RCC 7860 (cell line): ENCODE measurements at regions not wholly inside any gene's neighbourhood (a gene's known extent, or its start where the extent isn't known, plus 50 kb on each side); places are given as distances from the start of the nearest gene placed in this dataset.
"Not testable (repeated sequence)": the region's sequence is repeated elsewhere in the genome, so short reads cannot be mapped to it uniquely, and the experiment has no call there.

Experiments used
- DNase-seq: peaks from one replicate; pipeline ENCODE4 v3.0.0-alpha.2; 2015; ENCODE audit warnings: low spot score
- FAIRE-seq: peaks from 2 replicates; lab custom pipeline; 2012; peaks lifted over from hg19 to GRCh38; lab: Jason Lieb, UNC

DNA sequence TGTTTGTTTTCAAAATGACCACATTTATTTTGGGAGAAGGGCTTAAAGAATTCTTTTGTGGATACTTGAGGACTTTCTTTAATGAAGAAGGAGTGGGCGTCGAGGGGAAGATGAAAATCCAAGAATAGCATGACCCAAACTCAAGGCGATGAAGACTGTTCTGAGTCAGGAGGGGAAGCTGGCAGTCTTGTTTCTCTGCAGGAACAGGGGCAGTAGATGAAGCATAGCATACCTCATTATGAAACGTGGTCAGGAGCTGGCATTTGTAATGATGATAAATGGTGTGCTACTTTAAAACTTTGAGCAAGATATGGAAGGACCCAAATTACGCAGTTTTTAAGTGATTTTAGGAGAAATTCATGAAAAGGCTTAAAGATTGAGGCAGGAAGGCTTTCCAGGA lies 549.0 kb downstream of the IGSF11 start:
- FAIRE-seq (no peak), DNase-seq (no peak)

DNA sequence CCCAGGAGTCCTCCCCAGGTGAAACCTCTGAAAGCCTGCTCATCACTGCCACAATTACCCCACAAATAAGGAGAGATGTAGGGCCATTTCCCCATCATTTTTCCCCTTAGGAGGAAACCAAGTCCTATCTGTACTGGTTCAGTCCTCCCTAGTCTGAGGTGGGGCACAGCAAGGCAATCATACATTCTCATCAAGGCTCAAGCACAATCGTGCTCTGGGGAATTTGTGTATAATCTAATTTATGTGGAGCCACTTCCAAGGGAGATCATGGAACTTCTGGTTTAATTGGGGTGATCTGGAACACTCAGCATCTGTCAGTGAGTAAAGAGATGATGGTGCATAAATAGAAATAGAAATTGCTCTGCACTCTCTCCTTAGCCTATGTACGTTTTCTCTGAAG lies 546.9 kb downstream of the IGSF11 start:
- DNase-seq (no peak), FAIRE-seq (no peak)

DNA sequence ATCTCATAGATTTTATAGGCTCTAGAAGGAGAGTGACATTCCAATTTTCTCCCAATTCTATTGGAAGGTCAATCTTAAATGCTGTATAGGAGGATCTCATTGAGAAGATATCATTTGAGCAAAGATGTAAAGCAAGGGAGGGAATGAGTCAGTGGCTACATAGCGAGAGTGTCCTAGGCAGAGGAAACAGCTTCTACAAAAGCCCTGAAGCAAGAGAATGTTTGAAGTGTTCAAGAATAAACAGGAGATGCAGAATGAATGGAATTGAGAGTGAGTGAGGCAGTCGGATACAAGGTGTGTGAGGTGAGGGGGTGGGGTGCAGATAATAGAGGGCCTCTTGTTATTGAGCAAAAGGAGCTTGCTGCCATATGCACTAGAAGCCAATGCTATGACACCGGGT lies 545.9 kb downstream of the IGSF11 start:
- FAIRE-seq = no peak

DNA sequence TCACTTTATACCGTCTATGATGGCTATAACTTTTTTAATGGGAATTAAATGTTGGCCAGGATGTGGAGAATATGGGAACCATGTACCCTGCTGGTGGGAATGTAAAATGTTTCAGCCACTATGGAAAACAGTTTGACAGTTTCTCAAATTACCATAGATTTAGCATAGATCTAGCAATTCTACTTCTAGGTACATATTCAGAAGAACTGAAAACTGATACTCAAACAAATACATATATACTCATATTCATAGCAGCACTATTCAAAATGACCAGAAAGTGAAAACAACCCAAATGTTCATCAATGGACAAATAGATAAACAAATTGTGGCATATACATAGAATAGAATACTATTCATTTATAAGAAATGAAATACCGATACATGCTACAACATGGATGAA lies 539.4 kb downstream of the IGSF11 start:
- DNase-seq (no peak), FAIRE-seq (no peak)

More for the DNA sequence above, 545.9 kb downstream of the IGSF11 start:
- no peak for DNase-seq

DNA sequence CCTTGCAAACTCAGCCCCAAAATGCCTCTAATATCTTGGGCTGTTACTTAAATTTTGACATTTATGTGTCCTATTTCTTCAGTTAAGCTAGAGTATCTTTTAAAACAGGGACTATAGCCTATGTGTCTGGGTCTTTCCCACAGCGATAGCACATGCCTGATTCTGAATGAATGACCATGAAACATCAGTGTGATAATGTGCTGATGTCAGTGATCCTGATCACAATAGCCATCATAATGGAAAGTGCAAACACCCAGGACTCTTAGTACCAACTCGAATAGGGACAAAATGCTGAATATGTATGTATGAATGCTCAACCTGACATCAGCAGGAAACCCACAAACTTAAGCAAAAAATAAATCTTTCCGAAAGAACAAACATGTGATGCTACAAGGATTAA lies 537.4 kb downstream of the IGSF11 start:
- FAIRE-seq = no peak

DNA sequence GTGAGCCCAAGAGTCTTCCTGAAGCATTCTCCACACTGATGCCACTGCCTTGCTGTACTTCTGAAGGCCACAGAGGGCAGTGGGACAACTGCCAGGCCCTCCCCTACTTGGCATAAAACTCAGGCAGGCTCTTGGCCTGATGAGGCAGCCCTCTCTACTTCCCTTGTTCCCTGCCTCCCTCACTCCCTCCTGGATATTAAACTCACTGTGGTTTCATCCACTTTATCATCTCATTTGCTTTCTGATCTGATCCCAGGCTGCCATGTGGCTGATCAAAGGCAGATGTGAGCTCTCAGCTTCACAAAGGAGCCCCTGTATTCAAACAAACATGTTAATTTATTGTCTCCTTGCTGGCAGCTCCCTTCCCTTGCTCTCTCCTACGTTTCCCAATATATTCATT lies 533.5 kb downstream of the IGSF11 start:
- DNase-seq (no peak), FAIRE-seq (no peak)

More for the DNA sequence above, 537.4 kb downstream of the IGSF11 start:
- DNase-seq = no peak

DNA sequence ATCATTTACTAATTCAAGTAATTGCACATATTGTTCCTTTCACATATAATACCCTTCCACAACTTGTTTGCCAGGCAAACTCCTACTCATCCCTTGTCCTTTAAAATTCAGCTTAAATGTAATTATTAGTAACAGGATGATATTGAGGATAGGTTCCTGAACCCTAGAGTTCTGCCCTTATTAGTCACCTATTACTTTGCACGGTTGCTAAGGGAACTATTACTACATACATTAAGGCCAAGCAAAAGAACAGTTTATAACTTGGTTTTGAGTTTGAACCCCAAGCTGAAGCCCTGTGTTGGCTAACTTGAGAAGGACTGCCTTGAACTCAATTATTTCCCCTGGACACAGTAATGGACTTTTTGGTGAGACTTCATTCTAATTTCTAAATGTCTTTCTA lies 529.7 kb downstream of the IGSF11 start:
- DNase-seq (no peak), FAIRE-seq (no peak)

DNA sequence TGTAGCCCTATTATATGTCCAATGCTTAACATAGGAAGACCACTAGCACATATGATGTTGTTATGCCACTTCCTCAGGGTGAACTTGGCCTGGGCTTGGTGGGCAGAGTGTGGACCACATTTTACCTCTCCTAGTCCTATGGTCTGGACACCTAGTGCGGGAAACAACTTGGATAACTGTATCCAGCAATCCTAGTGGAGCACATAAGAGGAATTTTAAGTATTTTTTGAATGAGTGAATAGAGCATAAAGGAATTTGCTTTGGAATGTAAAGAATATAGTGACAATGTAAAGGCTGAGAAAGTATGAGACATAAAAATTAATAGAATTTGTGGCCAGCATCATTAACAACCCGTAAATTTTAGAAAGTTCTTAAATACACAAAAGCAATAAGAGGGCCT lies 528.9 kb downstream of the IGSF11 start:
- no peak for DNase-seq
- FAIRE-seq = no peak

DNA sequence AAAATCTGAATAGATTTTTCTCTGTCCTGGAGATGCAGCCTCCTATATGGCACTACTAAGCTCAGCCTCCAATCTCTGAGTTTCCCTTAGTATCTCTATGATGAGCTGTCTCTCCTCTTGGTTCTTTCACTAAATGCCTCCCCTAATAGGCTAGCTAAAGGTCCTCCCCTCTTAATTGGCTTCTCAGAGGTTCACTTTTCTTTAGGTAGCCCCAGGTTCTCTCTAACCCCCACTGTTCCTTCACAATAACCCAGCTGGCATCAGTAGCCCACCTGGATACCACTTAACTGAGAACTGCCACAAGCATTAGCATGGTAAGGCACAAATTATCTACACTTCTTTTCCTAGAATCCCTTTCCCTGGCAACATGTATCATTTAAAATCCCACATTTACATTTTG lies 523.2 kb downstream of the IGSF11 start:
- FAIRE-seq = no peak
- DNase-seq = no peak

DNA sequence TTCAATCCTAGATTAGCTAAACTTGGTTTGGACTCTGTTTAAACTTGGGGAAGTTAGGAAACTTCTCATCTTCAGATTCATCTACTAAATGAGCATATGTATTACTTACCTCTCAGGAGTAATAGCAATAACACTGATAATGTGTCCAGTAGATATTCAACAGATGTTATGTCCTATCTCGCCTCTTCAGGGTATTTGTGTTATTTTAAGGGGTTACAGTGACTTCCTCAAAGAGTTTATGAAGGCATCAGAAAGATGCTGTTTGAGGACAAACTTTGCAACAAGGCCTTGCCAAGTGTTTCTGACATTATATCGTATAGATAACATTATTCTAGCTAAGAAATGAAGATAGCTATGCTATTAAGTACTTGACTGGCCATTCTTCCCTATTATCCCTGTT lies 522.3 kb downstream of the IGSF11 start:
- DNase-seq = no peak
- FAIRE-seq = no peak

DNA sequence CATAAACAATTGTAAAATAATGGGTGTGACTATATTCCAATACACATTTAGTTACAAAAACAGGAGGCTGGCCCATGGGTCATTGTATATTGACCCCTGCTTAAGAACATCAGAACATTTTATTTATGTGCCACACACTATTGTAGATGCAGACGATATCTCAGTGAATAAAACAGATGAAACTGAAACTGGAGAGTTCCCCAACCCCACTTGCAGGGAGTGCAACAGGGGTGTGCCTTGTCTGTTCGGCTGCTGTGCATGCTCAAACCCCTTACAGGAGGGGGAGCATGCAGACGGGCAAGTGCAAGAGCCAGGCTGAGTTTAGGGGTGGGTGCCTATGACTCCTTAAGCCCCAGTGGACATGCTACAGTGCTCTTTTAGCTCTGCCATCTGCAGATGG lies 509.6 kb downstream of the IGSF11 start:
- DNase-seq = no peak
- FAIRE-seq = no peak

DNA sequence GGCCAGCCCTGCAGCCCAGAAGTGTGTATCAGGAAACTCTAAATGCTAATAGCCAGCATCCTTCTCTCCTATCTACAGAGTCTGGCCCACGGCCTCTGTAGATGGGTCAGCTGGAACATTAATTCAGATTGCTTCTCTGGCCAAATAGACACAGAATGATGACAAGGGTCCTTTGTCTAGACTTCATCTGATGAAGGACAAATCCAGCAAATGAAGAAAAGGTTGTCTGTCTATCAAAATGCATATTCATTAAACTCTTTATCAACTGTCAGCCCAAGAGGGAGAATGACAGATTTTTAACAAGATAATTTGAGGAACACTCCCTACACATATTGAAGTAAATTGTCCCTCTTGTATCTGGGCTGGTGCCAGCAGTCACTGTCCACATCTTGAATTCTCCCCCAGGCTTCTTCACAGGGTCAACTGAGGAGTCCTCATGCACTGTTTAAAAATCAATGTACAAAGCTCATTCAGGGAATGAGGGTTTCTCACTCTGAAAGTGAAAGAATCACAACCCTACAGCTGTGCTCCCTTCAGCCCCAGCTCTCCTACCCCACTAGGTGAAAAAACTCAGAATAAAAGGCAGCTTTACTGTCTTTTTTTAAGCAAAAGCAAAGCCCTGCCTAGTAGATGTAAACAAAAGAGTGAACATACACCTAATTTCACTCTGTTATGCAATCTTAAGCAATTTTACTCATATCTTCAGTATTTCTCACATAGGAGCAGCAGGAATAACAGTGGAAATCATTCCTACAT lies 507.7 kb downstream of the IGSF11 start:
- no peak for FAIRE-seq
- DNase-seq = no peak

DNA sequence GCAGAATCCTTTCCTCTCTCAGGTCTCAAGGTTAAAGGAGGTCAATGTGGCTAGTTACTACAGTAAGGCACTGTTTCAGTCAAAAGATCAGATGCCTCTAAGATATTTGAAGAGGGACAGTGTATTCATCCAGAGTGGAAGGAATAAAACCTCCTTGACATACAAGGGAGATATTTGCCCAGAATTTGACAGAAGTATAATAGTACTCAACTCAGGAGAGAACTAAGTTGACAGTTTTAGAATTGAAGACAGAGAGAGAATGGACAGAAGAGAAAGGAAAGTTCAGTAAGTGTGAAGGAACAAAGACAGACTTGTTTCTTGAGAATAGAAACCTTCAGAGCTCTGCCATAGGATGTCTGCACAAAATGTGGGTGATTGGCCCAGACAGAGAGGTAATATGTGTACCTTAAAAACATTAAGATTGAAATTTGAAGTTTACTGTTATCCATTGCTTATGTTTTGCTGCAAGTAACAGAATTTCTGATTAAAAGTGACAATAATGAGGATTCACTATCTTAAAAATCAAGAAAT lies 507.1 kb downstream of the IGSF11 start:
- no peak for FAIRE-seq

DNA sequence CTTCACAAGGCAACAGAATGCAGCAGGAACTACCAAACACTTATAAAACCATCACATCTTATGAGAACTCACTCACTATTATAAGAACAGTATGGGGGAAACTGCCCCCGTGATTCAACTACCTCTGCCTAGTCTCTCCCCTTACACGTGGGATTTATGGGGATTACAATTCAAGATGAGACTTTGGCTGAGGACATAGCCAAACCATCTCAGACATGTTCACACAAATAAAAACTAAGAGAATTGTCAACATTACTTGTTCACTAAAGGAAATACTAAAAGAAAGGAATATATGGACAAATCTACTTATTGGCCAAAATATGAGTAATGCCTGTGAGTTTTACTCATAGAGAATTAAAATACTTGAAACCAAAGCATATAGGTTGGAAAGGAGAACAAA lies 505.1 kb downstream of the IGSF11 start:
- DNase-seq (no peak), FAIRE-seq (no peak)

More for the DNA sequence above, 507.1 kb downstream of the IGSF11 start:
- no peak for DNase-seq

DNA sequence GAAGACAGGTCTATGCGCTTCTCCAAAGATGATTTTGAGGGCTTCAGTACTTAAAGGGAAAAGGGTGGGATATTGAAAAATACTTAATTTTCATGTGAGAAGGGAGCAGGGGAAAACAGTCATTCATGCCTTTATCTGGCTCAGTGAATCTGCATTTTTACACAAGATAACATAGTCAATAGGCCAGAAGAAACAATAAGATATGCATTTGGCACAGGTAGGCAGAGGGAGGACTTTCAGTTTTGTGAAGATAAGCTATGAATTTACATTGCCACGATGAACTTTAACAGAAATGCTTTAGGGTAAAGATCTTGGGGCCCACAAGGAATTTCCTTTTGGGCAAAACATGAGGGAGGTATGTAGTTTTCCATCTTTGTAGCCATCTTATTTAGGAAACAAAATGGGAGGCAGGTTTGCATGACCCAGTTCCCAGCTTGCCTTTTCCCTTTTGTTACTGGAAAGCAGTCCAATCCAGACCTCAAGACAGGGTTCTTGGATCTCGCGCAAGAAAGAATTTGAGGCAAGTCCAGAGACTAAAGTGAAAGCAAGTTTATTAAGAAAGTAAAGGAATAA lies 504.2 kb downstream of the IGSF11 start:
- DNase-seq (no peak), FAIRE-seq (no peak)

DNA sequence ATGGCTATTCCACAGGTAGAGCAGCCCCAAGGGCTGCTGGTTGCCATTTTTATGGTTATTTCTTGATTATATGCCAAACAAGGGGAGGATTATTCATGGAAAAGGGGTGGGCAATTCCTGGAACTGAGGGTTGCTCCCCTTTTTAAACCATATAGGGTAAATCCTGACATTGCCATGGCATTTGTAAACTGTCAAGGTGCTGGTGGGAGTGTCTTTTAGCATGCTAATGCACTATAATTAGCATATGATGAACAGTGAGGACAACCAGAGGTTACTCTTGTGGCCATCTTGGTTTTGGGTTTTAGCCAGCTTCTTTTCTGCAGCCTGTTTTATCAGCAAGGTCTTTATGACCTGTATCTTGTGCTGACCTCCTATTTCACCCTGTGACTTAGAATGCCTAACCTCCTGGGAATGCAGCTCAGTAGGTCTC lies 503.7 kb downstream of the IGSF11 start:
- FAIRE-seq, DNase-seq: not testable (repeated sequence)

DNA sequence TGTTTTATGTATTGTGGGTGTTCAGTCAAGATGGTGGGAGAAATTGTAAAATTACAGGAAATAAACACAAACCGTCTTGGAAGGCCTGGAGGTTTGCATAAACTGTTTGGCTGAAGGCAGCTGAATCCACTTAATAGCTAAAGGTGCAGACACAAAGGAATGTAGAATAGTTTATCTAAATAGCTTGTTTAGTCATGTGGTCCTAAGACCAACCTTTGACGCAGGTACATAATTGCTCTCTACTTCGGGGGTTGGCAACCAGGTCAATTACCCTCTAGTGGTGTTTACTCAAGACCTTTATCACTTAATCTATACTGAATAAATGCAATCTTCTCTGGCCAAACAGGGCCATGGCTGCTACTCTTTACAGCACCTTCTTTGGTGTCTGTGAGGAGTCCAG lies 502.8 kb downstream of the IGSF11 start:
- DNase-seq = no peak
- no peak for FAIRE-seq

DNA sequence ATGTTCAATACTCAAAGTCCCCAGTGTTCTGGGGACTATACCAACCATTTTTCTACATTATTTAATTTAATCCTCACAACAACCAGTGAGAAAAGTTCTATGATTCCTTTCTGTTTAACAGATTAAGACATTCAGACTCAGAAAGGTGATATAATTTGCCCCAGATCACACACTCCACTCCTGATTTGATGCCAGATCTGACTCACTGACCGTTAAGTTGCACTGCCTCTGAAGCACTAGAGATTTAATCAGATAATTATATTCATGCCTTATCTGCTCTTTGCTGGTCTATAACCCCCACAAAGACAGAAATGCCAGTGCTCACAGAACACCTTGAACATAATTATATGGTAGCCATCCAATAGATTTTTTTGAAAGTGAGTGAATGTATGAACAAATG lies 501.0 kb downstream of the IGSF11 start:
- DNase-seq = no peak
- FAIRE-seq = no peak

DNA sequence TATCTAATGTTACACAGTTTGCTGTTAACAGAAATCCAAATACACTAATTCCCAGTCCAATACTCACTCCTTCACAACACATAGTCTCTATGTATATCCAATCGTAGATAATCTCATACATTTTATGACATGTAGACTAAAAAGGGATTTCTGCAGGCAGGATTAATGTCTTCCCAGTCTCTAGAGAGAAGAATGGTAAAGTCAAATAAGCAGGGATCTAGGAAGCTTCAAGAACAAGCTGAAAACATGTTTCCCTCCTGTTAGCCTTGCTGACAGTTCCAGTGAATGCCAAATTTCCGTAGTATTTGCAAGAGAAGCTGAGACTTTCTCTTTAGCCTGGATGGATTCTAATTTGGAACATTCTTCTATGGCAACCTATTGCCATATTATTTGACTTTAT lies 500.1 kb downstream of the IGSF11 start:
- no peak for FAIRE-seq

DNA sequence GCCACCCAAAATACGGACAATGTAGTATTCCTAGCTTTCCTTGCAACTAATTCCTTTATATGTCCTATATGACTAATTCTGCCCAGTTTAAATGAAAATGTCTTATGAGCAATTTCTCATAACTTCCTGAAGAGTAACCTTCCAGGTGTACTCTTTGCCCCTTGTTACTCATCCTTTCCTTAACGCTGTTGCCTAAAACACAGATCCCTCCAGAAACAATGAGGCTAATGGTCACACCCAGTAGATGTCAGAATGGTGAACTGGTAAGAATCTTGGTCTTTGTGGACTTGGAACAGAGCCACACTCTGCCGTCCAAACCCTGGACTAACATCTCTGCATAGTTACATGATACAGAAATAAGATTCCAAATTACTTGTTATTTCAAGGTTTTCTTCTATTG lies 497.9 kb downstream of the IGSF11 start:
- no peak for DNase-seq
- FAIRE-seq = no peak

More for the DNA sequence above, 500.1 kb downstream of the IGSF11 start:
- DNase-seq = no peak

DNA sequence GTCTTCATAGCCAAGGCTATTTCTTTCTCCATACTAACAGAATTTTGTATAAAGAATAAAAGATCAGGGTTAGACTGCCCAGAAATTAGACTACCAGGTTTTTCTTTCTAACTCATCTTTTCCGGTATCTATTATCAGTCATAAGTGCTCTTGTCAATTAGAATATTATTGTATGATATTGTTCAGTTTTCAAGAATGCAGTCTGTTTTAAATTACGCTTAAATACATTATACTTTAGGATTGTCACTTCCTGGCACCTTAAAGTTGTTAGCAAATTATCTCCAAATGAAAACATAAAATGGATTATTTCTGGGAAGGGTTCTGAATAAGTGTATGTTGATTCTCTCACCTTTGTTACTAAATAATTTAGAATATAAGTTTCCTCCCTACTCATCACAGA lies 497.2 kb downstream of the IGSF11 start:
- DNase-seq (no peak), FAIRE-seq (no peak)

DNA sequence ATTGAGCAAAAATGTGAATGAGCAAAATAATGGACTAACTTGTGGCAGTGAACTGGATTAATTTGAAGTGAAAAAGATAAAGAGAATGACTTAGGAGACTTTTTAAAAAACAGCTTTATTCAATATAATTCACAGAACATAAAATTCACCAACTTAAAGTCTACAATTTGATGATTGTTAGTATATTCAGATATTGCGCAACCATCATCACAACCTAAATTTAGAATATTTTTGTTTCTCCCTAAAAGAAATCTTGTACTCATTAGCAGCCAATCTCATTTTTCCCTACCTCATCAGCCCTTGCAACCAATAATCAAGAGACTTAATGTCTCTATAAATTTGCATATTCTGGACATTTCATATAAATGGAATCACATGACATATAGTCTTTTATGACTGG lies 496.5 kb downstream of the IGSF11 start:
- FAIRE-seq = no peak
- DNase-seq = no peak
